A673 (cell line): ENCODE measurements at regions not wholly inside any gene's neighbourhood (a gene's known extent, or its start where the extent isn't known, plus 50 kb on each side); places are given as distances from the start of the nearest gene placed in this dataset.
"Not testable (repeated sequence)": the region's sequence is repeated elsewhere in the genome, so short reads cannot be mapped to it uniquely, and the experiment has no call there.

ENCODE experiments used
- EZH2 ChIP-seq: fragments of 200-600 bp; sonication (generic); IDR thresholded peaks from 2 replicates; pipeline ENCODE4 v1.6.1; 2017; ENCODE audit warnings: borderline replicate concordance, low read depth, mild to moderate bottlenecking, mixed read lengths, antibody characterized with exemption, low read length; ENCODE audit not compliant: poor library complexity, severe bottlenecking
- TF ChIP-seq, protein P1 (sequence below): fragments of 300-800, 200-600 bp; sonication (generic); conservative IDR thresholded peaks from 2 replicates; pipeline ENCODE4 v1.5.1; 2017; ENCODE audit warnings: low read depth, mild to moderate bottlenecking, antibody characterized with exemption, low read length, moderate library complexity, mixed read lengths

DNA sequence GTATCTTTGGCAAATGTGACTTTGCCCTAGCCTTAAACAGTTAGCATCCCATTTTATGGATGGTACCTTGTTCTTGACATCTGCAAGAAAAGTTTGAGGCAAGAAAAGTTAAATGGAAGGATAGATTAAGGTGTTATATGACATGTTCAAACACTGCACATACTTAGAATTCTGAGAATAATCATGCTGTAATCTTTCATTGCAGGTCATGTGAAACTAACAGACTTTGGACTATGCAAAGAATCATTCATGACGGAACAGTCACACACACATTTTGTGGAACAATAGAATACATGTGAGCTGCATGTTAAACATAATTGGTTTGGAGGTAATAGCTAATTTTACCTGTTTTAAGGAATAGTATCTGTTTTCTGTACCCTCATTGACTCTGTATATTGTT lies 144.9 kb downstream of the CDRT15L2 start:
- TF ChIP-seq, protein P1, sequence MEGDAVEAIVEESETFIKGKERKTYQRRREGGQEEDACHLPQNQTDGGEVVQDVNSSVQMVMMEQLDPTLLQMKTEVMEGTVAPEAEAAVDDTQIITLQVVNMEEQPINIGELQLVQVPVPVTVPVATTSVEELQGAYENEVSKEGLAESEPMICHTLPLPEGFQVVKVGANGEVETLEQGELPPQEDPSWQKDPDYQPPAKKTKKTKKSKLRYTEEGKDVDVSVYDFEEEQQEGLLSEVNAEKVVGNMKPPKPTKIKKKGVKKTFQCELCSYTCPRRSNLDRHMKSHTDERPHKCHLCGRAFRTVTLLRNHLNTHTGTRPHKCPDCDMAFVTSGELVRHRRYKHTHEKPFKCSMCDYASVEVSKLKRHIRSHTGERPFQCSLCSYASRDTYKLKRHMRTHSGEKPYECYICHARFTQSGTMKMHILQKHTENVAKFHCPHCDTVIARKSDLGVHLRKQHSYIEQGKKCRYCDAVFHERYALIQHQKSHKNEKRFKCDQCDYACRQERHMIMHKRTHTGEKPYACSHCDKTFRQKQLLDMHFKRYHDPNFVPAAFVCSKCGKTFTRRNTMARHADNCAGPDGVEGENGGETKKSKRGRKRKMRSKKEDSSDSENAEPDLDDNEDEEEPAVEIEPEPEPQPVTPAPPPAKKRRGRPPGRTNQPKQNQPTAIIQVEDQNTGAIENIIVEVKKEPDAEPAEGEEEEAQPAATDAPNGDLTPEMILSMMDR: not testable (repeated sequence)
- not testable (repeated sequence) for TF ChIP-seq EZH2
